Endodermal cell (in vitro differentiated cells): ENCODE measurements at regions not wholly inside any gene's neighbourhood (a gene's known extent, or its start where the extent isn't known, plus 50 kb on each side); places are given as distances from the start of the nearest gene placed in this dataset.

ENCODE experiments used
- DNase-seq: peaks from one replicate; pipeline ENCODE4 v3.0.0-alpha.2; 2017
- H3K27ac ChIP-seq: 2 replicates; pipeline ENCODE4 v1.5.1; 2013; ENCODE audit warnings: mild to moderate bottlenecking, low read depth, low read length, moderate library complexity
- H3K27me3 ChIP-seq: 2 replicates; pipeline ENCODE4 v1.6.1; 2013; ENCODE audit warnings: mild to moderate bottlenecking, low read length, moderate library complexity; ENCODE audit not compliant: insufficient read depth, control insufficient read depth, poor library complexity, severe bottlenecking
- H3K36me3 ChIP-seq: 2 replicates; pipeline ENCODE4 v1.7.0; 2013; ENCODE audit warnings: mild to moderate bottlenecking, low read length, moderate library complexity; ENCODE audit not compliant: control insufficient read depth, insufficient read depth
- H3K4me1 ChIP-seq: one replicate; pipeline ENCODE4 v1.7.0; 2013; ENCODE audit warnings: low read length; ENCODE audit not compliant: control insufficient read depth, insufficient read depth
- H3K4me3 ChIP-seq: 2 replicates; pipeline ENCODE4 v1.5.1; 2013; ENCODE audit warnings: mild to moderate bottlenecking, low read length, moderate library complexity
- H3K9ac ChIP-seq: 2 replicates; pipeline ENCODE4 v1.6.1; 2013; ENCODE audit warnings: mild to moderate bottlenecking, low read length, moderate library complexity; ENCODE audit not compliant: poor library complexity, severe bottlenecking; ENCODE audit errors: extremely low read depth
- H3K9me3 ChIP-seq: 2 replicates; pipeline ENCODE4 v1.6.1; 2013; ENCODE audit warnings: mild to moderate bottlenecking, low read length, moderate library complexity; ENCODE audit not compliant: control insufficient read depth
- H3K27ac Mint-ChIP-seq: 2 replicates; pipeline ENCODE4 v1.8.0; 2020; ENCODE audit warnings: mixed read lengths
- H3K27me3 Mint-ChIP-seq: 2 replicates; pipeline ENCODE4 v1.8.0; 2021; ENCODE audit warnings: mild to moderate bottlenecking, mixed read lengths; ENCODE audit not compliant: insufficient read depth
- H3K36me3 Mint-ChIP-seq: 2 replicates; pipeline ENCODE4 v1.8.0; 2020; ENCODE audit warnings: low read depth, mixed read lengths
- H3K4me1 Mint-ChIP-seq: 2 replicates; pipeline ENCODE4 v1.8.0; 2020; ENCODE audit warnings: mixed read lengths
- H3K4me3 Mint-ChIP-seq: 2 replicates; pipeline ENCODE4 v1.8.0; 2020; ENCODE audit warnings: mild to moderate bottlenecking, moderate library complexity, mixed read lengths
- H3K9me3 Mint-ChIP-seq: 2 replicates; pipeline ENCODE4 v1.8.0; 2020; ENCODE audit warnings: mild to moderate bottlenecking, mixed read lengths
- WGBS, 2 experiments: methylation state at CpG; one replicate each; pipeline versions ENCODE4 v1.1.5 to v1.1.7; 2013; ENCODE audit warnings: missing lambda C conversion rate in 2 of 2, mixed read lengths in 1 of 2; ENCODE audit not compliant: insufficient coverage in 1 of 2, insufficient read length in 1 of 2; 5-methylcytosine and 5-hydroxymethylcytosine counted together
- TF ChIP-seq, protein P1 (sequence below): fragments of 200-600 bp; sonication (generic); conservative IDR thresholded peaks from 2 replicates; pipeline ENCODE4 v1.5.0; 2021; ENCODE audit warnings: antibody characterized with exemption, mild to moderate bottlenecking

GRCh38 chr22:48254311-48254873 is 1491.9 kb downstream of the TBC1D22A start:
- Mint-ChIP-seq H3K36me3 (no peaks in the 10 kb centered on the region), H3K27ac (no peak overlapping the region), H3K27me3 (peaks cover 22% of the 10 kb centered on the region), H3K9me3 (no peaks in the 10 kb centered on the region), H3K4me1 (peaks cover 14% of the 10 kb centered on the region), H3K4me3 (no peak overlapping the region)
- TF ChIP-seq, protein P1, sequence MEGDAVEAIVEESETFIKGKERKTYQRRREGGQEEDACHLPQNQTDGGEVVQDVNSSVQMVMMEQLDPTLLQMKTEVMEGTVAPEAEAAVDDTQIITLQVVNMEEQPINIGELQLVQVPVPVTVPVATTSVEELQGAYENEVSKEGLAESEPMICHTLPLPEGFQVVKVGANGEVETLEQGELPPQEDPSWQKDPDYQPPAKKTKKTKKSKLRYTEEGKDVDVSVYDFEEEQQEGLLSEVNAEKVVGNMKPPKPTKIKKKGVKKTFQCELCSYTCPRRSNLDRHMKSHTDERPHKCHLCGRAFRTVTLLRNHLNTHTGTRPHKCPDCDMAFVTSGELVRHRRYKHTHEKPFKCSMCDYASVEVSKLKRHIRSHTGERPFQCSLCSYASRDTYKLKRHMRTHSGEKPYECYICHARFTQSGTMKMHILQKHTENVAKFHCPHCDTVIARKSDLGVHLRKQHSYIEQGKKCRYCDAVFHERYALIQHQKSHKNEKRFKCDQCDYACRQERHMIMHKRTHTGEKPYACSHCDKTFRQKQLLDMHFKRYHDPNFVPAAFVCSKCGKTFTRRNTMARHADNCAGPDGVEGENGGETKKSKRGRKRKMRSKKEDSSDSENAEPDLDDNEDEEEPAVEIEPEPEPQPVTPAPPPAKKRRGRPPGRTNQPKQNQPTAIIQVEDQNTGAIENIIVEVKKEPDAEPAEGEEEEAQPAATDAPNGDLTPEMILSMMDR, result no peak
- H3K36me3 ChIP-seq, result no peaks in the 10 kb centered on the region
- no peaks in the 10 kb centered on the region for H3K9me3 ChIP-seq
- peak; percentile 55 for DNase-seq
- no peaks in the 10 kb centered on the region for H3K27me3 ChIP-seq
- H3K27ac ChIP-seq, result no peak overlapping the region
- H3K9ac ChIP-seq, result no peak overlapping the region
- H3K4me3 ChIP-seq, result no peak overlapping the region
- WGBS, 2 experiments, result 73 to 76% methylated on average over 12 to 13 of the region's 13 CpGs
- no peaks in the 10 kb centered on the region for H3K4me1 ChIP-seq

- Histone ChIP-seq H3K36me3 (no peaks in the 10 kb centered on the region), H3K27me3 (no peaks in the 10 kb centered on the region), H3K9me3 (no peaks in the 10 kb centered on the region), H3K9ac (no peak overlapping the region), H3K4me1 (no peaks in the 10 kb centered on the region), H3K27ac (no peak overlapping the region), H3K4me3 (no peak overlapping the region)
- WGBS, 2 experiments, result 89% methylated on average over 5 of the region's 6 CpGs; no CpG with 5 or more reads in 1 of the 2 experiments
- H3K36me3 Mint-ChIP-seq, result no peaks in the 10 kb centered on the region
- H3K4me1 Mint-ChIP-seq, result peaks cover 14% of the 10 kb centered on the region
- H3K9me3 Mint-ChIP-seq, result no peaks in the 10 kb centered on the region
- no peak overlapping the region for H3K4me3 Mint-ChIP-seq
- H3K27ac Mint-ChIP-seq, result no peak overlapping the region
- H3K27me3 Mint-ChIP-seq, result peaks cover 18% of the 10 kb centered on the region
- TF ChIP-seq, protein P1, result no peak
- peak; percentile 41 for DNase-seq
Measured at GRCh38 chr22:48253573-48253972, 1491.1 kb downstream of the TBC1D22A start.

GRCh38 chr22:48253136-48253535 is 1490.7 kb downstream of the TBC1D22A start:
- Mint-ChIP-seq H3K9me3 (no peaks in the 10 kb centered on the region), H3K4me1 (peaks cover 14% of the 10 kb centered on the region), H3K36me3 (no peaks in the 10 kb centered on the region), H3K27me3 (peaks cover 18% of the 10 kb centered on the region), H3K4me3 (no peak overlapping the region), H3K27ac (no peak overlapping the region)
- Histone ChIP-seq H3K4me1 (no peaks in the 10 kb centered on the region), H3K36me3 (no peaks in the 10 kb centered on the region), H3K27ac (no peak overlapping the region), H3K4me3 (no peak overlapping the region), H3K9ac (no peak overlapping the region), H3K27me3 (no peaks in the 10 kb centered on the region), H3K9me3 (no peaks in the 10 kb centered on the region)
- DNase-seq, result no peak
- TF ChIP-seq, protein P1, result no peak
- WGBS, 2 experiments, result 79 to 88% methylated on average over 5 to 13 of the region's 13 CpGs
